Left lobe of liver (tissue), 2 donors: ENCODE measurements at regions not wholly inside any gene's neighbourhood (a gene's known extent, or its start where the extent isn't known, plus 50 kb on each side); places are given as distances from the start of the nearest gene placed in this dataset.
"Not testable (repeated sequence)": the region's sequence is repeated elsewhere in the genome, so short reads cannot be mapped to it uniquely, and the experiment has no call there.

Experiments
- ATAC-seq: fragments of 200-7000 bp; cut with Tn5 transposase; one replicate; pipeline ENCODE4 v1.9.1; 2020; ENCODE audit warnings: mild to moderate bottlenecking, moderate library complexity
- DNase-seq: peaks from one replicate; pipeline ENCODE4 v3.0.0-alpha.2; 2020; ENCODE audit warnings: low spot score
- donor health status: DM: no; HTN: no; CAD: no; lungs with moderate emphysema.
- donor health status: DM: no; HTN: yes; CAD: no.

GRCh38 chr22:48075604-48076003 is 1313.2 kb downstream of the TBC1D22A start:
- DNase-seq (no peak), ATAC-seq (no peak)

- no peak for DNase-seq
- no peak for ATAC-seq
Observed at GRCh38 chr22:48072777-48073176, 1310.3 kb downstream of the TBC1D22A start.

- no peak for ATAC-seq
- no peak for DNase-seq
Observed at GRCh38 chr22:48071828-48072227, 1309.4 kb downstream of the TBC1D22A start.

- ATAC-seq (no peak), DNase-seq (no peak)
Observed at GRCh38 chr22:48071305-48071704, 1308.9 kb downstream of the TBC1D22A start.

- ATAC-seq (no peak), DNase-seq (no peak)
Observed at GRCh38 chr22:48070760-48071159, 1308.3 kb downstream of the TBC1D22A start.

- ATAC-seq (no peak), DNase-seq (no peak)
Observed at GRCh38 chr22:48070083-48070482, 1307.6 kb downstream of the TBC1D22A start.

- ATAC-seq, result no peak
- DNase-seq, result no peak
Observed at GRCh38 chr22:48069256-48069655, 1306.8 kb downstream of the TBC1D22A start.

- DNase-seq (no peak), ATAC-seq (no peak)
Observed at GRCh38 chr22:48068323-48068885, 1306.0 kb downstream of the TBC1D22A start.

- DNase-seq, result no peak
- ATAC-seq, result no peak
Observed at GRCh38 chr22:48065892-48066291, 1303.4 kb downstream of the TBC1D22A start.

- DNase-seq, result no peak
Observed at GRCh38 chr22:48061726-48062125, 1299.3 kb downstream of the TBC1D22A start.

GRCh38 chr22:48060266-48060665 is 1297.8 kb downstream of the TBC1D22A start:
- ATAC-seq (no peak), DNase-seq (no peak)

More at GRCh38 chr22:48061726-48062125, 1299.3 kb downstream of the TBC1D22A start:
- no peak for ATAC-seq

GRCh38 chr22:48059521-48059920 is 1297.1 kb downstream of the TBC1D22A start:
- ATAC-seq, DNase-seq: not testable (repeated sequence)

GRCh38 chr22:48057116-48057835 is 1294.8 kb downstream of the TBC1D22A start:
- no peak for DNase-seq
- no peak for ATAC-seq

GRCh38 chr22:48055827-48056226 is 1293.4 kb downstream of the TBC1D22A start:
- ATAC-seq, result no peak
- peak; percentile 30 for DNase-seq

- no peak for ATAC-seq
- no peak for DNase-seq
Observed at GRCh38 chr22:48055185-48055584, 1292.7 kb downstream of the TBC1D22A start.

- ATAC-seq (no peak), DNase-seq (peak; percentile 8)
Observed at GRCh38 chr22:48054596-48054995, 1292.1 kb downstream of the TBC1D22A start.

GRCh38 chr22:48053973-48054372 is 1291.5 kb downstream of the TBC1D22A start:
- no peak for ATAC-seq
- peak; percentile 22 for DNase-seq

GRCh38 chr22:48053486-48053885 is 1291.0 kb downstream of the TBC1D22A start:
- DNase-seq, result peak; percentile 15
- ATAC-seq, result no peak

GRCh38 chr22:48052621-48052890 is 1290.1 kb downstream of the TBC1D22A start:
- DNase-seq, result peak; percentile 24

GRCh38 chr22:48051796-48052620 is 1289.6 kb downstream of the TBC1D22A start:
- ATAC-seq (no peak), DNase-seq (peak; percentile 15)

More at GRCh38 chr22:48052621-48052890, 1290.1 kb downstream of the TBC1D22A start:
- no peak for ATAC-seq

GRCh38 chr22:48050836-48051235 is 1288.4 kb downstream of the TBC1D22A start:
- ATAC-seq (no peak), DNase-seq (no peak)

GRCh38 chr22:48049116-48049515 is 1286.7 kb downstream of the TBC1D22A start:
- ATAC-seq, result no peak
- DNase-seq, result no peak
